ENCODE measurements at regions not wholly inside any gene's neighbourhood (a gene's known extent, or its start where the extent isn't known, plus 50 kb on each side); places are given as distances from the start of the nearest gene placed in this dataset.

- TF ChIP-seq CTCF (IDR thresholded peaks at IDR 0.05): no peak
Observed at GRCh38 chr10:21463436-21463835, 62.0 kb downstream of the SKIDA1 start.

DNA sequence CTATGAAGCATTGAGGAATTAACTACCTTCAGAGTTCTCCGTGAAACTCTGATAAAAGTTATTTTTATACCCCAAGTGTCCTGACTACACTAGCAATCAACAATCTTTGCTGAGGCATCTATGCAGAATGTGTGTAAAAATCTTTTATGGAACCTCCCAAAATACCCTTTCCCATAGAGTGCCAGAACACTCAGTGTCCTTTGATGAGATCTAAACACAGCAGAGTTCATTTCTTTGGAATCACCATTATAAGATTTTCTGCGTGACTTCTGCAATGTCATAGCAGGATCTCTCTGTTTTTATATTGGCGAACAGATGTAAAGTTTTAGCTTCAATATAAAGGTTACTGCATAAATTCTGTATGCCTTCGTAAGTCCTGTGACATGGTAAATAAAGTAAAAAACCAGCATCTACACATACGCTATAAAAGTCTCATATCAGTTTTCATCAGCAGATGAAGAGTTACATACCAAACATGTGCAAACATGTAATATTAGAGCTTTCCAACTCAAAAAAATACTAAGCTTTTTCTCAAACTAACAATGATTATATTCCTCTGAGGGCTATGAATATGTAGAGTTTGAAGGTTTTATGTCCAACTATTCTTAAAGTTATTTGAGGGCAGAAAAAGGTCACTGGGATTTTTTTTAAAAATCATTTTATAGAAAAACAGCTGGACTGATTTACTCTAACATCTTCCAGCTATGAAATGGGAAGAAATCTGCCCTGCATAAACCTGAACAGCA is 67.2 kb downstream of the SKIDA1 start:
- no peak for TF ChIP-seq CTCF (IDR thresholded peaks at IDR 0.05)

DNA sequence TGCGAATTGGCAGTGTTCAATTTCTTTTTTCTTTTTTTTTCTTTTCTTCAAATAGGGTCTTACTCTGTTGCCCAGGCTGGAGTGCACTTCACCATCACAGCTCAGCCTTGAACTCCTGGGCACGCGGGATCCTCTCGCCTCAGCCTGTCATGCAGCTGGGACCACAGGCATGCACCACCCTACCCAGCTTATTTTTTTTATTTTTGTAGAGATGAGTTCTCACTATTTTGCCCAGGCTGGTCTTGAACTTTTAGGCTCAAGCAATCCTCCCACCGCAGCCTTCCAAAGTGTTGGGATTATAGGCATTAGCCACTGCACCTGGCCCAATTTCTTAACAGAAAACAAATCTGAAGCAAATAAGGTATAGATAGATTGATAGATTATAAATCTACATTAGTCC is 69.3 kb downstream of the SKIDA1 start:
- TF ChIP-seq CTCF (IDR thresholded peaks at IDR 0.05): no peak

DNA sequence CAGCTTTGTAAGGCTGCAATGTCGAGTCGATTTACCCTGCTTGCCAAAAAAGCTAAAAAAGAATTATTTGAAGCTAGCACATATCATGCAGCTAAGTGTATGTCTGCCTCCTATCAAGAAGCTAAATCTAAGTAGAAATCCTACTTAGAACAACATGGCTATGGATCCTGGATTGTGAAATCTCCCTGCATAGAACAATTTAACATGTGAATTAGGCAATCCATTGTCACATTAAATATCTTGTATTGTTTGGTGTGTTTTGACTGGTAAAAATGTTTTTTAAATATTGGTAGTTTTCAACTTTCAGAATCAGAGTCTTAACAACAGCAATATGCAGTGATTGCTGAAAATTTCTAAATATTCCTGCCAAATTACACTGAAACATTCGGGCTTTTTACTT is 73.3 kb downstream of the SKIDA1 start:
- no peak for TF ChIP-seq CTCF (IDR thresholded peaks at IDR 0.05)

DNA sequence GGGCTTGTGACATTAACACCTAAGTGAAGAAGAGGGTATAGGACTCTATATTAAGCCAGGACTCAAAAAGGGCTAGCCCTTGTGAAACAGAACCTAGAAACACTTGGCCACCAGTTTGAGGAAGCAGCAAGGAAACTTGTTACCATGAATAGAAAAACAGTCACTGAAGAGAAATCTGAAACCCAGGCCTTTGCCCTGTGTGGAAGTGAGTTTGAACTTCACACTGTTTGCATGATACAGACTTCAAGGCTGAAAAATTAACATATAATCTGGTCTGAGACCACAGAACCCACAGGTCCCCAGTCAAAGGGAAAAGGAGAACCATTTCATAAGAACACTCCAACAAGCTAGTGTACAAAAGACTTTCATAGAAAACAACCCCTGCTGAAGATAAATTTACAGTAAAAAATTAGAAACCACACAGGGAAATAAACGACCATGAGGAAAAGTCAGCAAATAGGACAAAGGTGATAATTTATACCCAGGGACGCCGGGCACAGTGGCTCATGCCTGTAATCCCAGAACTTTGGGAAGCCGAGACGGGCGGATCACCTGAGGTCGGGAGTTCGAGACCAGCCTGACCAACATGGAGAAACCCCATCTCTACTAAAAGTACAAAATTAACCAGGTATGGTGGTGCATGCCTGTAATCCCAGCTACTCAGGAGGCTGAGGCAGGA is 76.1 kb downstream of the SKIDA1 start:
- no peak for TF ChIP-seq CTCF (IDR thresholded peaks at IDR 0.05)

DNA sequence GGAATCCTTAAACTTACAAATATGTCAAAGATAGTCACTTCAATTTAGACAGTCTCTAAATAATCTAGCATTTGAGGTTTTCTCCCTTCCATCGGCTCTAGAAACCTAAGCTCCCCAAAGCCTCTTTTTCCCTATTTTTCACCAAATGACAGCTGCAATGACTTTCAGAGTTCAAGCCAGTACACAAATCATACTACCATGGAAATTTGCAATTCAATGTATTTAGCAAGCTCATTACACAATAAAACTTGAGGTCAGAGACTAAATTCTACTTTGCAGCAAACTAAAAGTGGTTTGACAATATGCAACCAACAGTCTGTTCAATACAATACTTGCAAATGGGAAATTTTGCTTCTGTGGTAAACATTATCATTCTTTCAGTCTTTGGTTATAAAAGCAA is 80.3 kb downstream of the SKIDA1 start:
- TF ChIP-seq CTCF (IDR thresholded peaks at IDR 0.05): no peak

DNA sequence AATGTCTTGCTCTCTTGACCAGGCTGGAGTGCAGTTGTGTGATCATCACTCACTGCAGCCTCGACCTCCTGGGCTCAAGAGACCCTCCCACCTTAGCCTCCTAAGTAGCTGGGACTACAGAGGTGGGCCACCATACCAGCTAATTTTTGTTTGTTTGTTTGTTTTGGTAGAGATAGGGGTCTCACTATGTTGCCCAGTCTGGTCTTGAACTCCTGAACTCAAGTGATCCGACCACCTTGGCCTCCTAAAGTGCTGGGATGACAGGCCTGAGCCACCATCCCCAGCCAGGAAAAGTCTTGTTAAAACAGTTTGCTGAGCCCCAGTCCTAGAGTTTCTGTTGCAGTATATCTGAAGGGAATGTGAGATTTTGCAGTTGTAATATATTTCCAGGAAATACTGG is 83.9 kb downstream of the SKIDA1 start:
- TF ChIP-seq CTCF (IDR thresholded peaks at IDR 0.05): no peak

All from LNCAP (cell line).